ENCODE measurements at regions not wholly inside any gene's neighbourhood (a gene's known extent, or its start where the extent isn't known, plus 50 kb on each side); places are given as distances from the start of the nearest gene placed in this dataset.
"Not testable (repeated sequence)": the region's sequence is repeated elsewhere in the genome, so short reads cannot be mapped to it uniquely, and the experiment has no call there.

GRCh38 chr7:104276730-104277129, 51.7 kb upstream of the LHFPL3 start:
- TF ChIP-seq CTCF (conservative IDR thresholded peaks at IDR 0.05); EZH2 (IDR thresholded peaks at IDR 0.05; ENCODE audit: low read depth): not testable (repeated sequence)

Measured in PC-9 (cell line).